A549 (cell line): ENCODE measurements at regions not wholly inside any gene's neighbourhood (a gene's known extent, or its start where the extent isn't known, plus 50 kb on each side); places are given as distances from the start of the nearest gene placed in this dataset.
A peak's percentile ranks its signal among the peaks of the same experiment; 100 is the strongest.

Source experiments
- ATAC-seq, 2 experiments: fragments of 200-7000 bp in 1 of 2; fragments of >200 bp in 1 of 2; cut with Nextera tagmentation in 1 of 2; cut with Tn5 transposase in 1 of 2; 3 replicates each; pipeline versions ENCODE4 v1.8.0 to v1.9.1; 2018 to 2020; ENCODE audit warnings: mild to moderate bottlenecking in 1 of 2, moderate library complexity in 1 of 2
- CTCF ChIA-PET: fragments of 300-600 bp; sonication (Branson Sonifier 250); formaldehyde crosslinking; extraction: SDS; loops from one replicate; lab custom pipeline; 2021; ENCODE audit warnings: antibody characterized with exemption, inconsistent platforms; lab: Yijun Ruan, JAX
- POLR2A ChIA-PET: fragments of 350-600 bp; formaldehyde crosslinking; extraction: SDS; loops from one replicate; lab custom pipeline; 2021; ENCODE audit warnings: antibody characterized with exemption, inconsistent platforms; lab: Yijun Ruan, JAX
- DNase-seq, 2 experiments: peaks; one replicate each; pipeline versions ENCODE4 v3.0.0 to v3.0.0-alpha.2; 2011 to 2016; ENCODE audit warnings: low read depth in 1 of 2, low spot score in 1 of 2
- FAIRE-seq: peaks from 2 replicates; lab custom pipeline; 2011; peaks lifted over from hg19 to GRCh38; lab: Jason Lieb, UNC
- H3K27ac ChIP-seq, 2 experiments: fragments of >200 bp; sonication (Bioruptor Twin); formaldehyde crosslinking; 3 replicates each; pipeline ENCODE4 v1.5.1; 2016 to 2017
- H3K4me1 ChIP-seq: fragments of >200 bp; sonication (Bioruptor Twin); formaldehyde crosslinking; 3 replicates; pipeline ENCODE4 v1.6.1; 2016
- H3K4me2 ChIP-seq: fragments of >200 bp; sonication (Bioruptor Twin); formaldehyde crosslinking; 3 replicates; pipeline ENCODE4 v1.6.1; 2016
- H3K4me3 ChIP-seq: fragments of >200 bp; sonication (Bioruptor Twin); formaldehyde crosslinking; 3 replicates; pipeline ENCODE4 v1.5.1; 2016
- H3K9me3 ChIP-seq: fragments of >200 bp; sonication (Bioruptor Twin); formaldehyde crosslinking; 3 replicates; pipeline ENCODE4 v1.6.1; 2016
- CBX2 ChIP-seq: fragments of 200-600 bp; sonication (generic); IDR thresholded peaks from 2 replicates; pipeline ENCODE4 v1.6.1; 2016; ENCODE audit warnings: low read depth, mild to moderate bottlenecking, borderline replicate concordance
- CHD2 ChIP-seq: fragments of 150-350 bp; IDR thresholded peaks from 2 replicates; pipeline ENCODE4 v1.6.1; 2014; ENCODE audit warnings: low read length; ENCODE audit not compliant: partially characterized antibody
- CHD4 ChIP-seq: fragments of 200-600 bp; sonication (generic); IDR thresholded peaks from 2 replicates; pipeline ENCODE4 v1.6.1; 2016; ENCODE audit warnings: antibody characterized with exemption, mild to moderate bottlenecking, borderline replicate concordance
- CTCF ChIP-seq: fragments of >200 bp; sonication (Bioruptor Twin); formaldehyde crosslinking; IDR thresholded peaks from 3 replicates; pipeline ENCODE4 v1.5.1; 2016
- EHF ChIP-seq: fragments of 250-450 bp; sonication (Bioruptor Pico); IDR thresholded peaks from 2 replicates; pipeline ENCODE4 v1.5.0; 2020; ENCODE audit warnings: mild to moderate bottlenecking
- ELK1 ChIP-seq: fragments of 150-350 bp; IDR thresholded peaks from 2 replicates; pipeline ENCODE4 v1.6.1; 2014; ENCODE audit warnings: low read depth, mild to moderate bottlenecking, low read length
- FOSB ChIP-seq: fragments of 250-450 bp; sonication (Bioruptor Pico); IDR thresholded peaks from 2 replicates; pipeline ENCODE4 v1.5.0; 2020; ENCODE audit warnings: mild to moderate bottlenecking, moderate library complexity
- FOXS1 ChIP-seq: fragments of 250-450 bp; sonication (Bioruptor Pico); IDR thresholded peaks from 2 replicates; pipeline ENCODE4 v1.5.0; 2020; ENCODE audit warnings: mild to moderate bottlenecking, moderate library complexity
- GATA3 ChIP-seq: IDR thresholded peaks from 2 replicates; pipeline ENCODE4 v1.6.1; 2012; ENCODE audit warnings: borderline replicate concordance
- HEYL ChIP-seq: fragments of 250-450 bp; sonication (Bioruptor Pico); IDR thresholded peaks from 2 replicates; pipeline ENCODE4 v1.8.0; 2021; ENCODE audit warnings: mild to moderate bottlenecking, moderate library complexity
- HOXB13 ChIP-seq: fragments of 250-450 bp; sonication (Bioruptor Pico); IDR thresholded peaks from 2 replicates; pipeline ENCODE4 v1.5.0; 2020; ENCODE audit warnings: low read depth, mild to moderate bottlenecking, moderate library complexity
- JUNB ChIP-seq: fragments of >200 bp; sonication (Bioruptor Twin); formaldehyde crosslinking; IDR thresholded peaks from 2 replicates; pipeline ENCODE4 v1.6.1; 2016
- KDM1A ChIP-seq: fragments of 200-600 bp; sonication (generic); IDR thresholded peaks from 2 replicates; pipeline ENCODE4 v1.6.1; 2016; ENCODE audit warnings: low read depth, mild to moderate bottlenecking
- KDM5A ChIP-seq: fragments of 200-600 bp; sonication (generic); IDR thresholded peaks from 2 replicates; pipeline ENCODE4 v1.6.1; 2016; ENCODE audit warnings: antibody characterized with exemption, mild to moderate bottlenecking
- MAFK ChIP-seq: fragments of 450-650 bp; IDR thresholded peaks from 2 replicates; pipeline ENCODE4 v1.6.1; 2014; ENCODE audit not compliant: partially characterized antibody
- MAZ ChIP-seq: fragments of 150-350 bp; IDR thresholded peaks from 2 replicates; pipeline ENCODE4 v1.6.1; 2014; ENCODE audit warnings: antibody characterized with exemption, low read depth, low read length, borderline replicate concordance
- NR3C1 ChIP-seq: fragments of >200 bp; sonication (Bioruptor Twin); formaldehyde crosslinking; IDR thresholded peaks from 3 replicates; pipeline ENCODE4 v1.6.1; 2017
- PBX3 ChIP-seq: IDR thresholded peaks from 2 replicates; pipeline ENCODE4 v1.6.1; 2012
- POLR2AphosphoS2 ChIP-seq: conservative IDR thresholded peaks from 2 replicates; pipeline ENCODE4 v1.6.1; 2012; ENCODE audit warnings: low read length, improper control_type of control experiment, inconsistent platforms
- RAD21 ChIP-seq, 2 experiments: fragments of >200 bp in 1 of 2; sonication (Bioruptor Twin) in 1 of 2; formaldehyde crosslinking in 1 of 2; IDR thresholded peaks in 1 of 2; conservative IDR thresholded peaks in 1 of 2; 2 replicates in 1 of 2; 3 replicates in 1 of 2; pipeline ENCODE4 v1.6.1; 2012 to 2018; ENCODE audit warnings: inconsistent platforms in 1 of 2
- RARB ChIP-seq: fragments of 250-450 bp; sonication (Bioruptor Pico); IDR thresholded peaks from 2 replicates; pipeline ENCODE4 v1.8.0; 2021; ENCODE audit warnings: mild to moderate bottlenecking, moderate library complexity
- SMC3 ChIP-seq: fragments of >200 bp; sonication (Bioruptor Twin); formaldehyde crosslinking; IDR thresholded peaks from 3 replicates; pipeline ENCODE4 v1.6.1; 2018; ENCODE audit warnings: inconsistent platforms
- USF2 ChIP-seq: fragments of 450-650 bp; IDR thresholded peaks from 2 replicates; pipeline ENCODE4 v1.6.1; 2014; ENCODE audit warnings: antibody characterized with exemption
- WGBS: methylation state at CpG from one replicate; pipeline ENCODE4 v1.1.6; 2017; ENCODE audit errors: missing lambda C conversion rate; 5-methylcytosine and 5-hydroxymethylcytosine counted together

- TF ChIP-seq CHD2: no peak
These were observed 150.7 kb upstream of the ZNF644 start (continued) for GRCh38 chr1:91172541-91172940.

GRCh38 chr1:91171898-91172297 lies 150.1 kb upstream of the ZNF644 start:
- Histone ChIP-seq H3K4me1 (no peaks in the 10 kb centered on the region), H3K4me2 (no peak overlapping the region), H3K9me3 (no peaks in the 10 kb centered on the region), H3K27ac (no peak overlapping the region), H3K4me3 (no peak overlapping the region)
- POLR2A ChIA-PET: no interaction called here
- CTCF ChIA-PET: no interaction called here
- TF ChIP-seq RARB (CRISPR knock-in tag) (no peak), HEYL (CRISPR knock-in tag) (no peak), MAFK (no peak), KDM5A (no peak), FOSB (CRISPR knock-in tag) (no peak), NR3C1 (no peak), JUNB (no peak), CHD4 (no peak), POLR2AphosphoS2 (no peak), EHF (CRISPR knock-in tag) (no peak), USF2 (no peak), FOXS1 (CRISPR knock-in tag) (no peak), HOXB13 (CRISPR knock-in tag) (no peak), GATA3 (no peak)
- ATAC-seq: no peak
- no peak for DNase-seq
- WGBS: 20% methylated on average over 7 of the region's 7 CpGs
- no peak for FAIRE-seq

GRCh38 chr1:91170571-91170970 lies 148.7 kb upstream of the ZNF644 start:
- WGBS: 43% methylated on average over 4 of the region's 4 CpGs
- no peaks in the 10 kb centered on the region for H3K9me3 ChIP-seq
- H3K4me1 ChIP-seq: no peaks in the 10 kb centered on the region
- H3K4me3 ChIP-seq: no peak overlapping the region
- TF ChIP-seq CHD2 (no peak), MAZ (no peak), CBX2 (no peak), KDM1A (no peak), RAD21 (conservative IDR thresholded peaks at IDR 0.05 in 1 of 2, IDR thresholded peaks at IDR 0.05 in 1 of 2) (no peak), KDM5A (no peak), PBX3 (no peak)
- FAIRE-seq: no peak
- no peak for DNase-seq
- H3K27ac ChIP-seq: no peak overlapping the region
- CTCF ChIA-PET: interaction anchor here (0.6 kb wide), 1 partner anchor 402 kb away, joined by 3 read pairs; no protein-coding TSS in a partner anchor
- POLR2A ChIA-PET: no interaction called here
- no peak for ATAC-seq
- no peak overlapping the region for H3K4me2 ChIP-seq

GRCh38 chr1:91166106-91166712 lies 144.4 kb upstream of the ZNF644 start:
- WGBS: 1% methylated on average over 6 of the region's 6 CpGs
- ChIA-PET POLR2A (interaction anchor here (1.4 kb wide), 1 partner anchor 144 kb away, joined by 5 read pairs; the partner anchor contains the start of gene ZNF644), CTCF (interaction anchor here (0.6 to 6.7 kb wide), 53 partner anchors 9 to 1121 kb away, joined by 3 to 90 read pairs (median 4); no protein-coding TSS in a partner anchor)
- Histone ChIP-seq H3K4me1 (no peaks in the 10 kb centered on the region), H3K4me3 (no peak overlapping the region), H3K4me2 (no peak overlapping the region), H3K9me3 (no peaks in the 10 kb centered on the region), H3K27ac (no peak overlapping the region)
- TF ChIP-seq ELK1: no peak
- peak; percentile 82 for TF ChIP-seq CTCF
- no peak for TF ChIP-seq KDM1A
- TF ChIP-seq PBX3: no peak
- no peak for TF ChIP-seq KDM5A
- TF ChIP-seq MAZ: no peak
- no peak for TF ChIP-seq NR3C1
- peak; percentile 74 for TF ChIP-seq SMC3
- peak; percentile 76 to 81 for TF ChIP-seq RAD21 (conservative IDR thresholded peaks at IDR 0.05 in 1 of 2, IDR thresholded peaks at IDR 0.05 in 1 of 2)
- DNase-seq: peak; percentile 28 to 61
- peak; percentile 94 to 95 for ATAC-seq
- no peak for FAIRE-seq
